ENCODE measurements at regions not wholly inside any gene's neighbourhood (a gene's known extent, or its start where the extent isn't known, plus 50 kb on each side); places are given as distances from the start of the nearest gene placed in this dataset.

GRCh38 chr13:59510386-59510785, 653.3 kb downstream of the DIAPH3 start:
- H3K27ac Mint-ChIP-seq = no peak overlapping the region

GRCh38 chr13:59513686-59514085, 650.0 kb downstream of the DIAPH3 start:
- CTCF ChIA-PET = no interaction called here
- ATAC-seq = no peak
- no peaks in the 10 kb centered on the region for H3K27me3 Mint-ChIP-seq (ENCODE audit: low read depth)
- no peak for DNase-seq
- no peak overlapping the region for H3K4me3 Mint-ChIP-seq
- no peaks in the 10 kb centered on the region for H3K36me3 Mint-ChIP-seq (ENCODE audit: low read depth)
- H3K27ac Mint-ChIP-seq = no peak overlapping the region
- H3K4me1 Mint-ChIP-seq (ENCODE audit: low read depth) = no peaks in the 10 kb centered on the region
- H3K9me3 Mint-ChIP-seq (ENCODE audit: insufficient read depth) = no peaks in the 10 kb centered on the region
- POLR2A ChIA-PET = no interaction called here

More at GRCh38 chr13:59510386-59510785, 653.3 kb downstream of the DIAPH3 start:
- Mint-ChIP-seq H3K4me3 (no peak overlapping the region), H3K36me3 (ENCODE audit: low read depth) (no peaks in the 10 kb centered on the region), H3K4me1 (ENCODE audit: low read depth) (no peaks in the 10 kb centered on the region), H3K27me3 (ENCODE audit: low read depth) (no peaks in the 10 kb centered on the region), H3K9me3 (ENCODE audit: insufficient read depth) (no peaks in the 10 kb centered on the region)
- POLR2A ChIA-PET = no interaction called here
- ATAC-seq = no peak
- CTCF ChIA-PET = interaction anchor here (0.6 kb wide), 1 partner anchor 64 kb away, joined by 4 read pairs; no protein-coding TSS in a partner anchor
- DNase-seq = no peak

GRCh38 chr13:59514316-59514715, 649.4 kb downstream of the DIAPH3 start:
- Mint-ChIP-seq H3K9me3 (ENCODE audit: insufficient read depth) (no peaks in the 10 kb centered on the region), H3K27ac (no peak overlapping the region), H3K27me3 (ENCODE audit: low read depth) (no peaks in the 10 kb centered on the region), H3K4me3 (no peak overlapping the region), H3K4me1 (ENCODE audit: low read depth) (no peaks in the 10 kb centered on the region), H3K36me3 (ENCODE audit: low read depth) (no peaks in the 10 kb centered on the region)
- ATAC-seq (no peak), DNase-seq (no peak)
- ChIA-PET CTCF (no interaction called here), POLR2A (no interaction called here)

- DNase-seq = no peak
- Mint-ChIP-seq H3K27me3 (ENCODE audit: low read depth) (no peaks in the 10 kb centered on the region), H3K36me3 (ENCODE audit: low read depth) (no peaks in the 10 kb centered on the region), H3K9me3 (ENCODE audit: insufficient read depth) (no peaks in the 10 kb centered on the region), H3K27ac (no peak overlapping the region), H3K4me3 (no peak overlapping the region), H3K4me1 (ENCODE audit: low read depth) (no peaks in the 10 kb centered on the region)
- ChIA-PET POLR2A (no interaction called here), CTCF (no interaction called here)
- no peak for ATAC-seq
These were observed 643.9 kb downstream of the DIAPH3 start for GRCh38 chr13:59519819-59520218.

GRCh38 chr13:59521549-59521948, 642.2 kb downstream of the DIAPH3 start:
- POLR2A ChIA-PET = no interaction called here
- ATAC-seq (no peak), DNase-seq (no peak)
- H3K4me1 Mint-ChIP-seq (ENCODE audit: low read depth) = no peaks in the 10 kb centered on the region
- H3K27ac Mint-ChIP-seq = no peak overlapping the region
- H3K4me3 Mint-ChIP-seq = no peak overlapping the region
- H3K9me3 Mint-ChIP-seq (ENCODE audit: insufficient read depth) = no peaks in the 10 kb centered on the region
- H3K27me3 Mint-ChIP-seq (ENCODE audit: low read depth) = no peaks in the 10 kb centered on the region
- CTCF ChIA-PET = no interaction called here
- H3K36me3 Mint-ChIP-seq (ENCODE audit: low read depth) = no peaks in the 10 kb centered on the region

- H3K9me3 Mint-ChIP-seq (ENCODE audit: insufficient read depth) = no peaks in the 10 kb centered on the region
- POLR2A ChIA-PET = no interaction called here
- DNase-seq (no peak), ATAC-seq (no peak)
- CTCF ChIA-PET = no interaction called here
- H3K4me3 Mint-ChIP-seq = no peak overlapping the region
- H3K36me3 Mint-ChIP-seq (ENCODE audit: low read depth) = no peaks in the 10 kb centered on the region
- H3K4me1 Mint-ChIP-seq (ENCODE audit: low read depth) = no peaks in the 10 kb centered on the region
- no peak overlapping the region for H3K27ac Mint-ChIP-seq
- no peaks in the 10 kb centered on the region for H3K27me3 Mint-ChIP-seq (ENCODE audit: low read depth)
These were observed 641.1 kb downstream of the DIAPH3 start for GRCh38 chr13:59522652-59523051.

GRCh38 chr13:59527500-59527899, 636.2 kb downstream of the DIAPH3 start:
- H3K4me1 Mint-ChIP-seq (ENCODE audit: low read depth) = peaks cover 8% of the 10 kb centered on the region
- DNase-seq (no peak), ATAC-seq (no peak)
- H3K4me3 Mint-ChIP-seq = no peak overlapping the region
- H3K9me3 Mint-ChIP-seq (ENCODE audit: insufficient read depth) = no peaks in the 10 kb centered on the region
- H3K36me3 Mint-ChIP-seq (ENCODE audit: low read depth) = no peaks in the 10 kb centered on the region
- H3K27me3 Mint-ChIP-seq (ENCODE audit: low read depth) = no peaks in the 10 kb centered on the region
- ChIA-PET POLR2A (no interaction called here), CTCF (no interaction called here)
- H3K27ac Mint-ChIP-seq = no peak overlapping the region

- Mint-ChIP-seq H3K4me1 (ENCODE audit: low read depth) (peaks cover 8% of the 10 kb centered on the region), H3K4me3 (no peak overlapping the region), H3K9me3 (ENCODE audit: insufficient read depth) (no peaks in the 10 kb centered on the region), H3K36me3 (ENCODE audit: low read depth) (no peaks in the 10 kb centered on the region), H3K27me3 (ENCODE audit: low read depth) (no peaks in the 10 kb centered on the region), H3K27ac (peak overlapping the region; percentile 62)
- DNase-seq (peak; percentile 25), ATAC-seq (peak; percentile 71)
- POLR2A ChIA-PET = no interaction called here
- CTCF ChIA-PET = interaction anchor here (0.7 kb wide), 1 partner anchor 140 kb away, joined by 3 read pairs; no protein-coding TSS in a partner anchor
These were observed 632.1 kb downstream of the DIAPH3 start for GRCh38 chr13:59531571-59532091.

GRCh38 chr13:59532405-59532804, 631.3 kb downstream of the DIAPH3 start:
- no peak for DNase-seq
- ATAC-seq = no peak
- no peak overlapping the region for H3K4me3 Mint-ChIP-seq
- POLR2A ChIA-PET = no interaction called here
- no peaks in the 10 kb centered on the region for H3K9me3 Mint-ChIP-seq (ENCODE audit: insufficient read depth)
- no peaks in the 10 kb centered on the region for H3K27me3 Mint-ChIP-seq (ENCODE audit: low read depth)
- peaks cover 8% of the 10 kb centered on the region for H3K4me1 Mint-ChIP-seq (ENCODE audit: low read depth)
- H3K36me3 Mint-ChIP-seq (ENCODE audit: low read depth) = no peaks in the 10 kb centered on the region
- H3K27ac Mint-ChIP-seq = no peak overlapping the region
- CTCF ChIA-PET = interaction anchor here (0.7 kb wide), 1 partner anchor 141 kb away, joined by 3 read pairs; no protein-coding TSS in a partner anchor

- H3K4me3 Mint-ChIP-seq = no peak overlapping the region
- H3K9me3 Mint-ChIP-seq (ENCODE audit: insufficient read depth) = no peaks in the 10 kb centered on the region
- H3K36me3 Mint-ChIP-seq (ENCODE audit: low read depth) = no peaks in the 10 kb centered on the region
- ChIA-PET POLR2A (no interaction called here), CTCF (interaction anchor here (1.3 kb wide), 1 partner anchor 142 kb away, joined by 4 read pairs; no protein-coding TSS in a partner anchor)
- H3K4me1 Mint-ChIP-seq (ENCODE audit: low read depth) = peaks cover 8% of the 10 kb centered on the region
- no peak overlapping the region for H3K27ac Mint-ChIP-seq
- no peak for ATAC-seq
- H3K27me3 Mint-ChIP-seq (ENCODE audit: low read depth) = no peaks in the 10 kb centered on the region
- no peak for DNase-seq
These were observed 629.9 kb downstream of the DIAPH3 start for GRCh38 chr13:59533561-59534555.

- POLR2A ChIA-PET = no interaction called here
- Mint-ChIP-seq H3K27ac (no peak overlapping the region), H3K27me3 (ENCODE audit: low read depth) (no peaks in the 10 kb centered on the region), H3K4me3 (no peak overlapping the region), H3K4me1 (ENCODE audit: low read depth) (peaks cover 8% of the 10 kb centered on the region), H3K9me3 (ENCODE audit: insufficient read depth) (no peaks in the 10 kb centered on the region), H3K36me3 (ENCODE audit: low read depth) (no peaks in the 10 kb centered on the region)
- ATAC-seq = no peak
- DNase-seq = no peak
- CTCF ChIA-PET = interaction anchor here (1.3 kb wide), 1 partner anchor 143 kb away, joined by 4 read pairs; no protein-coding TSS in a partner anchor
These were observed 628.9 kb downstream of the DIAPH3 start for GRCh38 chr13:59534806-59535205.

GRCh38 chr13:59537500-59537899, 626.2 kb downstream of the DIAPH3 start:
- ChIA-PET POLR2A (no interaction called here), CTCF (no interaction called here)
- Mint-ChIP-seq H3K27ac (no peak overlapping the region), H3K4me1 (ENCODE audit: low read depth) (no peaks in the 10 kb centered on the region), H3K9me3 (ENCODE audit: insufficient read depth) (no peaks in the 10 kb centered on the region), H3K4me3 (no peak overlapping the region), H3K27me3 (ENCODE audit: low read depth) (no peaks in the 10 kb centered on the region), H3K36me3 (ENCODE audit: low read depth) (no peaks in the 10 kb centered on the region)
- ATAC-seq (no peak), DNase-seq (no peak)
